PFSK-1 (cell line): ENCODE measurements at regions not wholly inside any gene's neighbourhood (a gene's known extent, or its start where the extent isn't known, plus 50 kb on each side); places are given as distances from the start of the nearest gene placed in this dataset.

ENCODE experiments used
- FOXP2 ChIP-seq: optimal IDR thresholded peaks from 2 replicates; pipeline ENCODE3; 2011; ENCODE audit warnings: borderline replicate concordance, control low read depth, inconsistent platforms; ENCODE audit not compliant: insufficient read depth; ENCODE audit errors: extremely low read length, extremely low read depth
- POLR2AphosphoS5 ChIP-seq: IDR thresholded peaks from 2 replicates; pipeline ENCODE4 v1.6.1; 2012; ENCODE audit warnings: low read depth, mild to moderate bottlenecking, control low read depth, low read length, moderate library complexity
- SIN3A ChIP-seq: IDR thresholded peaks from 2 replicates; pipeline ENCODE4 v1.6.1; 2012; ENCODE audit warnings: mild to moderate bottlenecking, low read length, moderate library complexity, borderline replicate concordance; ENCODE audit not compliant: insufficient read depth
- TAF1 ChIP-seq: IDR thresholded peaks from 2 replicates; pipeline ENCODE4 v1.6.1; 2012; ENCODE audit warnings: low read length, control low read depth, borderline replicate concordance; ENCODE audit not compliant: insufficient read depth
- TF ChIP-seq, protein P1 (sequence below), 2 experiments: IDR thresholded peaks; 2 replicates each; pipeline versions ENCODE4 v1.6.1 to v1.8.0; 2011 to 2012; ENCODE audit warnings: low read depth in 2 of 2, low read length in 2 of 2, control low read depth in 1 of 2, inconsistent platforms in 1 of 2, mild to moderate bottlenecking in 1 of 2, moderate library complexity in 1 of 2; ENCODE audit not compliant: insufficient read depth in 1 of 2

GRCh38 chr13:106318941-106319411, 216.5 kb downstream of the EFNB2 start:
- TF ChIP-seq, protein P1, sequence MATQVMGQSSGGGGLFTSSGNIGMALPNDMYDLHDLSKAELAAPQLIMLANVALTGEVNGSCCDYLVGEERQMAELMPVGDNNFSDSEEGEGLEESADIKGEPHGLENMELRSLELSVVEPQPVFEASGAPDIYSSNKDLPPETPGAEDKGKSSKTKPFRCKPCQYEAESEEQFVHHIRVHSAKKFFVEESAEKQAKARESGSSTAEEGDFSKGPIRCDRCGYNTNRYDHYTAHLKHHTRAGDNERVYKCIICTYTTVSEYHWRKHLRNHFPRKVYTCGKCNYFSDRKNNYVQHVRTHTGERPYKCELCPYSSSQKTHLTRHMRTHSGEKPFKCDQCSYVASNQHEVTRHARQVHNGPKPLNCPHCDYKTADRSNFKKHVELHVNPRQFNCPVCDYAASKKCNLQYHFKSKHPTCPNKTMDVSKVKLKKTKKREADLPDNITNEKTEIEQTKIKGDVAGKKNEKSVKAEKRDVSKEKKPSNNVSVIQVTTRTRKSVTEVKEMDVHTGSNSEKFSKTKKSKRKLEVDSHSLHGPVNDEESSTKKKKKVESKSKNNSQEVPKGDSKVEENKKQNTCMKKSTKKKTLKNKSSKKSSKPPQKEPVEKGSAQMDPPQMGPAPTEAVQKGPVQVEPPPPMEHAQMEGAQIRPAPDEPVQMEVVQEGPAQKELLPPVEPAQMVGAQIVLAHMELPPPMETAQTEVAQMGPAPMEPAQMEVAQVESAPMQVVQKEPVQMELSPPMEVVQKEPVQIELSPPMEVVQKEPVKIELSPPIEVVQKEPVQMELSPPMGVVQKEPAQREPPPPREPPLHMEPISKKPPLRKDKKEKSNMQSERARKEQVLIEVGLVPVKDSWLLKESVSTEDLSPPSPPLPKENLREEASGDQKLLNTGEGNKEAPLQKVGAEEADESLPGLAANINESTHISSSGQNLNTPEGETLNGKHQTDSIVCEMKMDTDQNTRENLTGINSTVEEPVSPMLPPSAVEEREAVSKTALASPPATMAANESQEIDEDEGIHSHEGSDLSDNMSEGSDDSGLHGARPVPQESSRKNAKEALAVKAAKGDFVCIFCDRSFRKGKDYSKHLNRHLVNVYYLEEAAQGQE (IDR thresholded peaks at IDR 0.05; ENCODE audit: insufficient read depth in 1 of 2, low read depth in 2 of 2, low read length in 2 of 2): no peak
- TF ChIP-seq POLR2AphosphoS5: no peak
- no peak for TF ChIP-seq SIN3A
- no peak for TF ChIP-seq TAF1
- no peak for TF ChIP-seq FOXP2
